Ramos (cell line): ENCODE measurements at regions not wholly inside any gene's neighbourhood (a gene's known extent, or its start where the extent isn't known, plus 50 kb on each side); places are given as distances from the start of the nearest gene placed in this dataset.

ENCODE experiments used
- in situ Hi-C: fragments of 300-500 bp; cut with MboI; formaldehyde crosslinking; loops from one replicate; pipeline ENCODE4 v1.14.3; 2022; ENCODE audit warnings: low sequenced_read_pairs; ENCODE audit not compliant: unreplicated experiment

DNA sequence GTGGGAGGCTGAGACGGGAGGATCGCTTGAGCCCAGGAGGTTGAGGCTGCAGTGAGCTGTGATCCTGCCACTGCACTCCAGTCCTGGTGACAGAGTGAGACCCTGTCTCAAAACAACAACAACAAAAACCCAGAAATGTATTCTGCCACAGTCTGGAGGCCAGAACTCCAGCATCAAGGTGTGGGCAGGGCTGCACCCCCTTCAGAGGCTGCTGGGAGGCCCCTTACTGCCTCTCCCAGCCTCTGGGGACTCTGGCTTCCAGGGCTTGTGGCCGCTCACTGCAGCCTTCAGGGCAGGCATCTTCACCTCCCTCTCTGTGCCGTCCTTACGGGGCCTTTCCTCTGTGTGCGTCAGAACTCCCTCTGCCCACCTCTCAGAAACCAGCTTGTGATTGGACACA lies 209.4 kb upstream of the GSE1 start:
- in situ Hi-C loops: no loop called here

DNA sequence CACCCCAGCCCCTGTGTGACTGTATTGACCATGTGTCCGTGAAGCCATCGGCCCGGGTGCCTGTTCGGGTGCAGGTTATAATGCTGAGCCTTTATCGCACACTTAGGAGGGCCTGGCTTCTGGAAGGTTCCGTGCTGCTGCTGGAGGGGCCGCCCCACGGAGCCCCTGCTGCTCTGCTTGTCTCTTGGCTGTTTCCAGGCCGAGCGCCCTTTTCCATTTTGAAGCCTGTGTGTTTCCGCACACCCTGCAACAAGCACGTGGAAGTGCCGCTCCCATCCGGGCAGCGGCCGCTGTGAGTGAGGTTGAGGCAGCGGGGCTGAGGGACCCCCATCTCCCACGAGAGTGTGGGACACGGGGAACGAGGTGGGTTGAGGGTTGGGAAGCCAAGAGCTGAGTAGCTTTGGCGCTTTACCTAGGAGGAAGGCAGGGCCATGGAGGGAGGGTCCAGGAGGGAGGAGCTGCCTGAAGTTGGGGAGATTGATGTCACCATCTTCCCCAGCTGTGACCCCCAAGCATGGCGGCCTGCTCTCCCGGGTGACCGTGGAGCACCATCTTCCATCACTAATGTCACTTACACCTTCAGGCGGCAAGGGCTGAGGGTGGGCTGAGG lies 200.1 kb upstream of the GSE1 start:
- in situ Hi-C loops: no loop called here

DNA sequence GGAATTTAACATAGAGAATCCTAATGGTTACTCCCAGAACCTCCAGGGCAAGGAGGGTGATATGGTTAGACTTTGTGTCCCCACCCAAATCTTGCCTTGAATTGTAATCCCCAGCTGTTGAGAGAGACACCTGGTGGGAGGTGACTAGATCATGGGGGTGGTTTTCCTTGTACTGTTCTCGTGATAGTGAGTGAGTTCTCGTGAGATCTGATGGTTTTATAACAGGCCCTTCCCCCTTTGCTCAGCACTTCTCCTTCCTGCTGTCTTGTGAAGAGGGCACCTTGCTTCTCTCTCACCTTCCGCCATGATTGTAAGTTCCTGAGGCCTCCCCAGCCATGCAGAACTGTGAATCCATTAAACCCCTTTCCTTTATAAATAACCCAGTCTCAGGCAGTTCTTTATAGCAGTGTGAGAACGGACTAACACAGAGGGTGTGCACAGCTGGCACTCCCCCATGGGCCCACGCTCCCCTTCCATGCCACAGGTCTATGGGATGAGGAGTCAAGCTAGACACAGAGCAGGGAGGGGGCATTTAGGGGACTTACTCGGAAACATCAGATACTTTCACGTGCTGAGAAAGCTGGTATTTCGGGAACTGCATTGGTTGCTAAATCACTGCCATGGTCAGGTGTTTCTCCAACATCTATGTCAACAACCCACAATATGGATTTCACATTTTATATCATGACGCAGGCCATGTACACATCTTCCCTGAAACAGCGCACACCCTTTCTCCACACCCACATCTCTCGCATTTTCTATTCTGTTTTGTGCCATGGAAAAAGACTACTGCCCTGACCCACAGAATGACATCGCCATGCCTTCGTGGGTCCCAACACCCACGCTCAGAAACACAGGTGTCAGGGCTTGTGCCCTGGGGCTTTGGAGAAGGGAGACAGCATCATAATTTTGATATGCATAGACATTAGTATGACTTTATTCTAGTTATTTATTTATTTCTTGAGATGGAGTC lies 199.1 kb upstream of the GSE1 start:
- in situ Hi-C loops: no loop called here

DNA sequence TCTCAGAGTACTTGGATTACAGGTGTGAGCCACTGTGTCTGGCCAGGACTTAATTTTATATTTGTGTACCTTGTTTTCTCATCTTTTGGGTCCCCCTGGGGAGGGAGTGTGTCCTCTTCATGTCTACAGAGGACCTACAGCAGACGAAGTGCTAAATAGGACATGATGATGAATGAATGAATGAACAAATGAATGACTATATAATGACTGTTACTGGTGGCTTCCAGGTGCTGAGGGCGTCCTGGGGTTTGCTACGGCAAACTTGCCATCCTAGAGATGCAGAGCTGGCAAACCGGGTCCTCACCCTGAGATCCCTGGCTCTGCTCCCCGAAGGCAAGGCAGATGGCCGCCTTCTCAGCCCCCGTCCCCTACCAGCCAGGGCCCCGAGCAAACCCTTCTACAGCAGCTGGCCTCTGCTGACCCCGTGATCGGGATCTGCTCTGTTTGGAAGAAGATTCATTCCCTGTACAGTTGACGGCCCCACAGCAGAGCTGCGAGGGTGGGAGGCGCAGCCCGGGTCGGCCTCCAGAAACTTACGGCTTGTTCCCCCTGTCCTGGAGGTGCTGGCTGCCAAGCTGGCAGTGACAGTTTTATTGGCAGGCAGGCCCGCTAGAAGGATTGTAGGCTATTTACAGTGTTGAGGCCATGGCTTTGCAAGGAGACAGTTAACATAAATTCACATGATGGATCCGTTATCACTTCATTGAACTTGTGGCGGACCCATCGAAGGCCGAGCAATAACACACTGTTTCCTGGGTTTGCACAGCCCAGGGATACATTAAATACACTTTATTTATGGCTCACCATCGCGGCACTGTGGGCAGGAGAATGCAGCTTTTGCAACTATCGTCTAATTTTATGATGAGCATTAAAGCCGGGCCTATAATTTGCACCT lies 197.7 kb upstream of the GSE1 start:
- in situ Hi-C loops: no loop called here

DNA sequence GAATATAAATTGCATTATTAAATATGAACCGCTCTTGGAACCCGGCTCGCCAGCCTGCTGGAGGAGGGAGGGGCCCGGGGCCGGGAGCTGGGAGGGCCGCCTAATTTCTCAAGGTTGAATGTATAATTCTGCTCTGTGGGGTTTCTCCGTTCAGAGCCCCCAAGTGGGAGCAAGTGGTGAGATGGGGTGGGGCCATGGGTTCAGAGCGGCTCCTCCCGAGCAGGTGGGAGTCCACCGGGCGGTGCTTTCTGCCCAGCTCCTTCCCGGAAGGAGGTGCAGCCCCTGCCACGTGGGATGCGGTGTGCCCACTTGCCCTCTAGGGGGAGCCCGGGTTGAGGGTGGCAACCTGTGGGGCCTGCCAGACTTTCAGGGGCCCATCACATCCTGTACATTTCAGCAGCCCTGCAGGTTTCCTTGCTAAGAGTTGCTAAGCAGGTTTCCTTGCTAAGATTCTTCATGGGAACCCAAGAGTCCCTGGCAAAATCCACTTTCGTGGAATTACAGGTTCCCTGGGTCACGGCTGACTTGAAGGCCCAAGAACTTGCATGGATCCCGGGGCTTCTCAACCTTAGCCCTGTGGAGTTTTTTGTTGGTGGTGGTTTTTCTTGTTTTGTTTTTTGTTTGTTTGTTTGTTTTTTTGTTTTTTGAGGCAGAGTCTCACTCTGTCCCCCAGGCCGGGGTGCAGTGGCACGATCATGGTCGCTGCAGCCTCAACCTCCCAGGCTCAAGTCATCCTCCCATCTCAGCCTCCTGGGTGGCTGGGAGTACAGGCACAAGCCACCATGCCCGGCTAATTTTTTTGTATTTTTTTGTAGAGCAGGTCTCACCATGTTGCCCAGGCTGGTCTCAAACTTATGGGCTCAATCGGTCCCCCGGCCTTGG lies 196.7 kb upstream of the GSE1 start:
- in situ Hi-C loops: no loop called here

DNA sequence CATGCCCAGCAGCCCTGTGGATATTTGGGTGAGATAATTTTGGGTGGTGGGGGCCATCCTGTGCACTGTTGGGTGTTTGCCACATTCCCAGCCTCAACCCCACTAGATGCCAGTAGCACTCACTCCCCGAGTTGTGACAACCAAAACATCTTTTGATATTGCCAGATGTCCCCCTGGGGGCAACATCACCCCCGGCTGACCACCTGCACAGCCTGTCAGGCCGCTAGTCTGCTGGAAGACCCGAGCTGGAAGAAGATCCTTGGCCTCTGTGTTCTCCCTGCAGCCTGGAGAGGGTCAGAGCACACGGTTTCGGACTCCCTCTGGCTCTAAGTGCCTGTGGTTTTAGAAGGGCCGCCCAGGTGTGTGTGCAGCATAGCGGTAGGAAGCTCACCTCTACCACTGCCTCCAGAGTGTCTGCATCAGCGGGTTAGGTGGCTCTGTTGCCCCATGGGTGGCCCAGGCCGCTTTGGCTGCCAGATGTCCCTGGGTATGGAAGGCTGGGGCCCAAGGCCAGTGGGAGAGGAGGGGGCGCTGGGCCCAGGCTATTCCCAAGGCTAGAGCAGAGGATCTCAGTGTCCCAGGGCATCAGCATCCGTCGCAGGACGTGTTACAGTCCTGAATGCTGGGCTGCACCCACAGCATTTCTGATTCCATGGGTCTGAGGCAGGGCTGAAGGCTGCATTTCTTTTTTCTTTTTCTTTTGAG lies 195.8 kb upstream of the GSE1 start:
- in situ Hi-C loops: no loop called here

DNA sequence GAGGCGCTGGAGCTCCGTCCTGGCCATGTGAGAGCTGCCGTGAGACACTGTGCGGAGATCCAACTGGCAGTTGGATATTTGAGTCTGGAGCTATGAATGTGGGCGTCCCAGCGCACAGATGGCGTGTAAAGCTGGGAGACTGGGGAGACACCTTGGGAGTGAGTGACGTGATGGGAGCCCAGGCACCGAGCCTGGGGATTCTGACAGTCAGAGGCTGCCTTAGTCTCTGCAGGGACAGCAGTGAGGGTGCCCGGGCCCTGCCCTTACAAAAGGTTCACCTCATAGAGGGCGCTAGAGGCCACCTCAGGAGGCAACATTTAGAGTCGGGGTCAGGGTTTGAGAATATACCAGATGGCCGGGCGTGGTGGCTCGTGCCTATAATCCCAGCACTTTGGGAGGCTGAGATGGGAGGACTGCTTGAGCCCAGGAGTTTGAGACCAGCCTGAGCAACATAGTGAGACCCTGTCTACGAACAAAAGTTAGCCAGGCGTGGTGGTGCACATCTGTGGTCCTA lies 194.1 kb upstream of the GSE1 start:
- in situ Hi-C loops: no loop called here

DNA sequence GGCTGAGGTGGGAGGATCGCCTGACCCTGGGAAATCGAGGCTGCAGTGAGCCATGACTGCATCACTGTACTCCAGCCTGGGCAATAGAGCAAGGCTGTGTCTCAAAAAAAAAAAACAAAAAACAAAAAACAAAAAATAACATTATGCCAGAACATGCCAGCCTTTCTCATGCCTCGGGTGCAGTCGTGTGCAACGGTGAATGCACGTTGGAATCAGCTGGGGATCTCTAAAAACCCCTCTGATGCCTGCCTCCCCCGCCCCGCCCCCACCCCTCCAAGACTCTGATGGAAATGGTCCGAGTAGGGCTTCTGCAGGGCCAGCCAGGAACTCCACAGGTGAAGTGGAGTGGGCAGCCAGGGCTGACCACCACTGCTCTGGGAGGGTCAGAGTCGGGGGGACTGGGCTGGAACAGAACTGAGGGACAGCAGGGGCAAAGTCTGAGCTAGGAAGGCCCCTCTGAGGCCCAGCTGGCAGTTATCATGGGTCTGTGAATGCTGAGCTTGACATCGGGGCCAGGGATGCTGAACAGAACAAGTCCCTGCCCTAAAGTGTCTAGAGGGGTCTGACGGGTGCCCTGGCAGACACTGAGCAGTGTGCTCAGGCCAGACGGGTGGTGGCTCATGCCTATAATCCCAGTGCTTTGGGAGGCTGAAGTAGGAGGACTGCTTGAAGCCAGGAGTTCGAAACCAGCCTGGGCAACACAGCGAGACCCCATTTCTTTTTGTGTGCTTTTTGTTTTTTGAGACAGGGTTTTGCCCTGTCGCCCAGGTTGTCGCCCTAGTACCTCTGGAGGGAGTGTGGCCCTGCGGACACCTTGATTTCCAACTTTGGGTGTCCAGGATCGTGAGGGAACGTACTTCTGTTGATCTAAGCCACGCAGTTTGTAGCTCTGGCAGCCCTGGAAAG lies 193.4 kb upstream of the GSE1 start:
- in situ Hi-C loops: no loop called here

DNA sequence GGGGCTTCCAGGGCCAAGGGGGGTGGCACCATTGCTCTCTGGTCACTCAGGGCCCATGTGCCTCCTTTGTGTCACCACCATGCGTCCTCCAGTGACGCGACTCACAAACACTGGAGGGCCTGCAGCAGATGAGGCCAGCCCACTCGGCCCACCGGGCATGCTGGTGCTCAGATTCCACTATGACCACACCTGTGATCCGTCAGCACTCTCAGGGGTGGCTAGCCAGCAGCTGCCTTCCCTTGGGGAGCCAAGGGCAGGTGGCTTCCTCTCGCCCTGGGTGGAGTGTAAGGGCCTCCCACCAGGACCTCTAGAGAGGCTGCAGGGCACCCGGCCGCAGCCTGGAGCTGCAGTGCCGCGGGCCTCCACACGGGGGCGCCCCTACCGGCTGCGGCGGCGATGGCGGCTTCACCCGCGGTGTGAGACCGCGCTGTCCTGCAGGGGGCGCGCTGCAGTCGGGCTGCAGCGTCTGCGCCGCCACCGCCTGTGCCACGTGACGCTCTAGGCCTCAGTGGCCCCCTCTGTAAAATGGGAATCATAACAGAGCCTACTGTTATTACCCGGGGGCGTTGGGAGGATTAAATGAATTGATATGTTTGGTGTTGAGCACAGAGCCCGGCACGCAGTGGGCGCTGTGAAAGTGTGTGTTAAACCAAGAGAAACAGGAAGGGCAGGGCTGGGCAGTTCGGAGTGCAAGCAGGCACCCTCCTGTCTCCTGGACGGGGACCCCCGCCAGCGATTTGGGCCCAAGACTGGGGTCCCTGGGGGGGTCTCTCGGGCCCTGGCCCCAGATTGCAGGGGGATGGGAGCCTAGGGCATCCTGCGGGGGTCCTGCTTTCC lies 192.4 kb upstream of the GSE1 start:
- in situ Hi-C loops: no loop called here

DNA sequence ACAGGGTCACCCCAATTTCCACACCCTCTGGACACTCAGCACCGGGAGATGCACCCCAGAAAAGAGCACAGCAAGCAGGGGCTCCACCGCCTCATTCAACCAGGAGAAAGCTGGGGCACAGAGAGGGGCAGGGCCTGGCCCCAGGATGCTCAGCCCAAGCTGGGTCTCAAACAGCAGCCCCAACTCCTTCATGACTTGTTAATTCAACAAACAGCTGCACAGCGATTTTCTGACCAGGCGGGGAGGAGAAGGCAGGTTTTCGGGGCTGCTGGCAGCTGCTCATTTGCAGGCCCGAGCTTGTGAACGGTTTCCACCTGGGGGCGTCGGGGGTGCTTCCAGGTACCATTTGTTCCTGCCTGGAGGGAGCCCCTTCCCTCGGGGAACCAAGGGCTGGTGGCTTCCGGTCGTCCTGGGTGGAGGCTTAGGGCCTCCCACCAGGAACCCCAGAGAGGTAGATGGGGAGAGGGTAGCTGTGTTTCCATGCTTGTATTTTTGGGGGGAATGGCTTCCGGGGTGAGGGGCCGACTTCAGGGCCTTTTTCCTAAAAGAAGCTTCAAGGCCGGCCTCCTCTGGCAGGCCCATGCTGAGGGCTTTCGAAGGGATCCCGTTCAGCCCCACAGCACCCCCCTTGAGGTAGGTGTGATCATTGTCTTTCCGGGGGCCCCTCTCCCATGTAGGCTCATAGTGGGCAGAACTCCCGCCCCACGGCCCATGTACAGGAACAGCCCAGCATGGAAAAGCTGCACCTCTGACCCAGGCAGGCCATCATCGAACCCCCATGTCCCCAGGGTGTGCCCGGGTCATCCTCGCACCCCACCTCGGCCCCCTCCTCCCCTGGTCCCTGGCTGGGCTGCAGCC lies 191.6 kb upstream of the GSE1 start:
- in situ Hi-C loops: no loop called here

DNA sequence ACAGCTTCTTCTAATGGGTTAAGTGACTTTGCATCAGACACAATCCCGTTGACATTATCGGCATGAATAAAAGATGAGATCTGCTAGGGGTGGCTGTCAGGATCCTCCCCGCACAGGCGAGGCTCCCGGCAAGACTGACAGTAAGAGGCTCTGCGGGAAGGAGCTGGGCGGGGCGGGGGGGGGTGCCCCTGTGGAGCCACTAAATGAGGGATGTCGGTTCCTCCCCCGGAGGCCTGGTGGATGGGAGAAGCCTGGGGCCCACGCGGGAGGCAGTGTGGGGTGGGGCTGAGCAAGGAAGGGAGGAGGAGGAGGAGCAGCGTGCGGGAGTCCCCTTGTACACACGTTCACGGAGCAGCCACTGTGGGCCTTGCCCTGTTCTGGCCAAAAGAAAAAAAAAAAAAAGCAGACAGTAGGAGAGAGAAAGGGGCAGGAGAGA lies 190.9 kb upstream of the GSE1 start:
- in situ Hi-C loops: no loop called here

DNA sequence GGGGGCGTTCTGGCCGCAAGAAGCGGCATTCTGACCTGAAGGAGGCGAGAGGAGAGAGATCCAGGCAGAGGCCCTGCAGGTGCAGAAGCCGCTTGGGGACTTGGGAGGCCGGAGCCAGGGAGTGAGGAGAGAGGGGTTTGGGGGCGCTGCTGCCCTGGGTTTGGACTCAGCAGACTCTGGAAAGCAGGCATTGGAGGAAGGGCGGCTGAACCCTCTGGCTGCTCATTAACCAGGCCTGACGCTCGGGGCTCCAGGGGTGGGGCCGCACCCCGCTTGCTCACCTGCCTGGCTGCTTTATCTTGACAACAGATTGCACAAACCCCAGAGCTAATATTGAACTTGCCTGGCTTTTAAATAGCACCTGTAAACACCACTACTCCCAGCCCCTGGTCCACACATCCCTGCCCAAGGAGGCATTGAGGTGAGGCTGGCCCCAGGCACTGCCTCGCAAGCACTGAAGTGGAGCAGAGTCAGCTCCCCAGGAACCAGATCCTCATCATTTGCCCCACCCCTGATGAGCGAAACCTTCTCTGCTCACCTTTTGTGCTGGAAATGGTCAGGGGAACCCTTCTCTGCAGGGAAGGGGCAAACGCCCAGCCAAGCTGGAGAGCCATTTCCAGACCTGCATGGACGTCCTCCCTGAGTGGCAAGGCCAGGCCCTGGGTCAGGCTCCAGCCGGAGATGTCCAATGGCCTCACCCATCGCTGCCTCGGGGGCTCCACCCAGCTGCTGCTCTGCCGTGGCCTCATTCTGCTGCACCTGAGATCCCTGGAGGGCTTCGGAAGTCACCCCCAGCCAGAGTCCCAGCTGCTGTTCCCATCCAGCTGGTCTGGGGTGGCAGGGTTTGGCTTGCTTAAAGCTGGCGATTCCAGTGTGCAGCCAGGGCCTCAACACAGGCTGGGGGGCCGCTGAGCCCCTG lies 190.2 kb upstream of the GSE1 start:
- in situ Hi-C loops: no loop called here

DNA sequence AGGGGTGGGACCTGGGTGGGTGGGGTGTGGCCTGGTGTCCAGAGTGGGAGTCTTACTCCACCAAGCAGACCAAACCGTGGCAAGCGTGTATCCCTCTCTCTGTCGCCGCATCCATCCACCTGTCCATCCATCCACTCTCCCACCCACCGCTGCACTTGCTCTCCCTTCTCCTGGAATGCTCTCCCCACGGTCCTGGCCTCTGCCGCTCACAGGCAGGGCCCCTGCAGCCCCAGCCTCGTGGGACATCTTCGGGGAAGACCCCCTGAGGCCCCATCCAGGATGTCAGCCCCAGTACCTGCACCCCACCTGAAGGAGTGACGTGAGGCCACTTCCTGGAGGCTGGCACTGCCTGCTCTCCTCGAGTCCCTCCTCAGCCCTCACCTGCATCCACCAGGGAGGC lies 189.5 kb upstream of the GSE1 start:
- in situ Hi-C loops: no loop called here

DNA sequence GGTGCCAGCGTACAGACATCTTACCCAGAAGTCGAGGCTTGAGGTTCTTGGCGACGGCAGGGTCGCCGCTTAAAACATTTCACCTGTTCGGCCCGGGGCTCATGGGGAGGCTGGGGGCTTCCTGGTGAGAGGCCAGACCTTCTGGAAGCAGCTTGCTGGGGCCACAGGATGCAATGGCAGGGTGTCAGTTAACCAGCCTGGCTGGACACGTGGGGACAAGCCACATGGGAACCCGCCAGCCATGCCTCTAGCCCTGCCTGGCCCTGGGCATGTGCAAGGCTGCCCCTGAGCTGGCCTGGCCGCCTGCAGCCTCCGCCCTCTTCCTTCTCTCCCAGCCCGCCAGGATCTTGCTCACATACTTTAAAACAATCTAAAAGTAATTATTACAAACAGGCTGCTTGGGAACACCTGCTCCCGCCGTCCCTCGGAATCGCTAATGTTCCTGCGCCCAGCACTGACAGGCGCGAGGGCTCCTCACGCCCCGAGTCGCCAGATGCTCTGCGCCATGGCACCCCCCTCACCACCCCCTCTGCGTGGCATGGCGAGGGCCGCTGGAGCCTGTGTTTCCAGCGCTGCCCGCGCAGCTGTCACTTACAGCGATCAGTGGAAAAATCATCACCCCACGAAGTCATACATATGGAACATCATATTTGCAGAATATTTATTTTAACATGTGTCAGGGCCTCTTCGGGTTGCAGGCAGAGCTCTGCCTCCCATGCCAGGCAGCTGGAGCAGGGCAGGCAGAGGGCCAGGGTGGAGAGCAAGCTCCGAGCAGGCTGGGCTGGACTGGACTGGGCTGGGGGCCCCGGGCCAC lies 188.7 kb upstream of the GSE1 start:
- in situ Hi-C loops: no loop called here
